Activated effector memory CD4-positive, alpha-beta T cell treated with anti-CD3 and anti-CD28 coated beads, Interleukin-2, amount 50 U/mL, for 16 hours (primary cell): ENCODE measurements at regions not wholly inside any gene's neighbourhood (a gene's known extent, or its start where the extent isn't known, plus 50 kb on each side); places are given as distances from the start of the nearest gene placed in this dataset.

ENCODE experiments used
- DNase-seq: peaks from one replicate; pipeline ENCODE4 v3.0.0-alpha.2; 2020

- no peak for DNase-seq
These were observed 218.9 kb upstream of the CDKN3 start for GRCh38 chr14:54177641-54178621.

- no peak for DNase-seq
These were observed 214.3 kb upstream of the CDKN3 start for GRCh38 chr14:54182419-54183045.

- DNase-seq, result no peak
These were observed 209.7 kb upstream of the CDKN3 start for GRCh38 chr14:54186821-54187763.

GRCh38 chr14:54188064-54188666 is 208.6 kb upstream of the CDKN3 start:
- no peak for DNase-seq

- no peak for DNase-seq
These were observed 207.5 kb upstream of the CDKN3 start for GRCh38 chr14:54189333-54189732.

DNA sequence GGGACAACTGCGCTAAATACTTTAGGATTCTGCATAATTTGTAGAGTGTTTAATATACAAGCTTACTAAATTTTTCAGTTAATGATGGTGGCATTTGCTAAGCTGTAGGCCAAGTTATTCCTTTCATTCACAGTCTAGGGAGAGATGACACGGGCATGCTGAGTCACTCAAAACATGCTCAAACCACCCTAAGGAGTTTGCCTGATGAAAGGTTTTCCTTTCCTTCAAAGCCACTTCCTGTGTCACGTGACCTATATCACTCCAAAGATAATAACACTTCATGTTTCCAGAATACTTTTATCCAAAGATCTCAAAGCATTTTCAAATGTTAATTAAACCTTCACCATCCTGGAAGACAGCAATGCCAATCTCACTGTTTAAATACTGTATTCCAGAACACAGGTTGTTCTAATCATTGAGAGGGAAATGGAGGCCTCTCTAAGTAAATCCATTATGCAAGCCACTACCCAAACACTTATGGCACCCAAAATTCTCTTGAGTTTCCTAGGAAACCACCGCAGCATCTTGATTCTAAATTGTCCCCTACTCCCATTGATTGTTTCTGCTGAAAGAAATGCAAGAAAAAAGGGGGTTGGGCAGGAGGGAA is 207.0 kb upstream of the CDKN3 start:
- no peak for DNase-seq

DNA sequence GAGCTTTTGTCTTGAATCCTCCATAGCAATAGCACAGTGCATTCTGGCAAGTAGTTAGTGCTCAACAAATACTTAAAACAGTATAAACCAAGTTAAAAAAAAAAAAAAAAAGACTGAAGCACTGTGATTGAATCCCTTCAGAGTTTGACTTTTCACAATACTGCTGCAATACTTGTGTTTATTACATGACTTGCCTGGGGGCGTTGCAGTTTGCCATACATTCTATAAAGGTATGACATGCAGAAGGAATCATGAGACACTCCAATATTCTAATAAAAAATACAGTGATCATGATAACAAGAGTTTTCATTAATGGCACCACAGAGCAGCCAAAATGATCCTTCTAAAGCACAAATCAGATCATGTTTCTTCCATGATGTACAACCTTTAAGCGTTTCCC is 205.0 kb upstream of the CDKN3 start:
- DNase-seq, result no peak

DNA sequence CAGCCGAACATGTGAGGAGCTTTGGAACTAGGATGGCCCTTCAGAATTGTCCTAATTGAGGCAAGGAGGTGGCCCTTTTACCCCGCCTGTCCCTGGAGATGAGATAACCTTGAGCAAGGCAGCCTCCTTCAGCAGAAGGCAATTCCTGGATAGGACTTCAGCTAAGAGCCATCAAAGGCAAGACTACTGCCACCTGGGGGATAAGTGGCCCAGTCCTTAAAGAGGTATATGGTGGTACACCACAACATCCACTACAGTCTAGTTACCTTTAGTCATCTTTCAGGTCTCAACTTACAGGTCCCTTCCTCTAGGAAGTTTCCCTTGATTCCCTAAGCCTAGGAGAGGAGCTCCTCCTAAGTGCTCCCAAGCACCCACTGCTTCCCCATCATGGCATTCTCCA is 204.2 kb upstream of the CDKN3 start:
- DNase-seq, result no peak

DNA sequence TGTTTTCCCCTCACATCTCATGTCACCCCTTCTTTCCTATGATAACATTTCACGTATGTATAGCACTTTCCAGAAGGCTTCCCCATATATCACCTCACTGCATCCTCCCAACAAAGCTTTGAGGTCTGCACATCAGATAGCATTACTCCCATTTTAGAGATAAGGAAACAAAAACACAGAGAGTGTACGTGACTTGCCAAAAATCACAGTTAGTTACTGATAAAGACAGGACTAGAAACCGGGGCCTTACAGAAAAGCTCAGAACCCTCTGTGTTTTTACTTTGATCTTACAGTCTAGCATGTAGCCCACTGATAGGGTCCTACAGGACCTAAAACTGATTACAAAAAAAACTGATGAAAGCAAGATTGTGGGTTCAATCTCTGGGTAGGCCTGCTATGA is 202.9 kb upstream of the CDKN3 start:
- DNase-seq, result no peak

DNA sequence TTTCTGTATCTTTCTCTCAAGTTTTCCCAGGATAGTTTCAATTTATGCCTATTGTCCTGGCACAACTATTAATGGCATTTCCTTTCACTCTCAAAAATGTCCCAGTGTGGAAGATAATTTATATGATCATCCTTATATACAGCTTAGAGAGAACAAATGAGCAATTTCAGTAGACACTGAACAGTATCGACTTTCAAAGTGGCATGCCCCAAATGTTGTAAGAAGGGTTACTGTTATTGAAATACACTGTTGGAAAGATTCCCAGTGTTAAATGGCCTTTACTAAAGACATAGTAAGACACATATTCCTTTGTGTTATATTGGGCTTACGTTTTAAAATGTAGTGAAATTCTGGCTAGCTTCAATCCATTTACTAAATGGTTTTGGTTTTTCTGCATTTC is 202.3 kb upstream of the CDKN3 start:
- DNase-seq, result no peak

DNA sequence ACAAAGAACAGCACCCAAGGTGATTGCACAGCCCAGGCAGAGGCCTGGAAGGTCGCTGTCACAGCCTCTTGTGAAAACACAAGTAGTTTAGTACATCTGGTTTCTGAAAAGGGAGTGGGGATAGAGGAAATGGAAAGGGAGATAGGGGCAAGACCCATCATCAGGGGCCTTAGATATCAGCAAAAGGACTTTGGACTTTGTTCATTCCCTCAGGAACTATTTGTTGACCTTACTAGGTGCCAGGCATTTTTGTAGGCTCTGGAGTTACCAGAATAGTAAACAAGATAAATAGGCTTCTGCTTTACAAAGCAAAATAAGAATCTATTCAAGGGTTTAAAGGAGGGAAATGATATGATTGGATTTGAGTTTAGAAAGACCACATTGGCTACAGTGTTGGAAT is 199.4 kb upstream of the CDKN3 start:
- no peak for DNase-seq

- no peak for DNase-seq
These were observed 196.1 kb upstream of the CDKN3 start for GRCh38 chr14:54200726-54201125.

DNA sequence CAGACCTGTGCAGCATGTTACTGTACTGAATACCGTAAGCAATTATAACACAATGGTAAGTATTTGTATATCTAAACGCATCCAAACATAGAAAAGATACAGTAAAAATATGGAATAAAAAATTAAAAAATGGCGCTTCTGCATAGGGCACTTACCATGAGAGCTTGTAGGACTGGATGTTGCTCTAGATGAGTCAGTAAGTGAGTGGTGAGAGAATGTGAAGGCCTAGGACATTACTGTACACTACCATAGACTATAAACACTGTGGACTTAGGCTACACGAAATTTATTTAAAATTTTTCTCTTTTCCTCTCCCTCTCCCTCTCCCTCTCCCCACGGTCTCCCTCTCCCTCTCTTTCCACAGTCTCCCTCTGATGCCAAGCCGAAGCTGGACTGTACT is 194.5 kb upstream of the CDKN3 start:
- DNase-seq, result no peak

- DNase-seq, result no peak
These were observed 190.3 kb upstream of the CDKN3 start for GRCh38 chr14:54206516-54206915.

GRCh38 chr14:54207075-54207474 is 189.7 kb upstream of the CDKN3 start:
- DNase-seq, result no peak

GRCh38 chr14:54207476-54208462 is 189.0 kb upstream of the CDKN3 start:
- no peak for DNase-seq

DNA sequence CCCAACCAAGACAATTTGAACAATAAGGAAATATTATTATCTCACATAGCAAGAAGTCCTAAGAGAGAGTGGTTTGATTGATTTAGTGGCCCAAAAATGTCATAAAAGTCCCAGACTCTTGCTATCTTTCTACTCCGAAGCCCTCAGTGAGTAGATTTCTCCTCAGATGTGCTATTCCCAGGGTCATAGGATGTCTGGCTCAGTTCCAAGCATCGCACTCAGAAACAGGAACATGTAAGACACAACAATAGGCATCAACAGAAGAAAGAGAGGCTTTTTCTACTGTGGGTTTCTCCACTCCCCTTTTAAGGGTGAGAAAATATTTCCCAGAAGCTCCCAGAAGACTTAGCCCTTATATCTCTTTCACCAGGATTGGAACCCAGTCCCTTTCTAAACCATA is 188.1 kb upstream of the CDKN3 start:
- DNase-seq, result no peak

DNA sequence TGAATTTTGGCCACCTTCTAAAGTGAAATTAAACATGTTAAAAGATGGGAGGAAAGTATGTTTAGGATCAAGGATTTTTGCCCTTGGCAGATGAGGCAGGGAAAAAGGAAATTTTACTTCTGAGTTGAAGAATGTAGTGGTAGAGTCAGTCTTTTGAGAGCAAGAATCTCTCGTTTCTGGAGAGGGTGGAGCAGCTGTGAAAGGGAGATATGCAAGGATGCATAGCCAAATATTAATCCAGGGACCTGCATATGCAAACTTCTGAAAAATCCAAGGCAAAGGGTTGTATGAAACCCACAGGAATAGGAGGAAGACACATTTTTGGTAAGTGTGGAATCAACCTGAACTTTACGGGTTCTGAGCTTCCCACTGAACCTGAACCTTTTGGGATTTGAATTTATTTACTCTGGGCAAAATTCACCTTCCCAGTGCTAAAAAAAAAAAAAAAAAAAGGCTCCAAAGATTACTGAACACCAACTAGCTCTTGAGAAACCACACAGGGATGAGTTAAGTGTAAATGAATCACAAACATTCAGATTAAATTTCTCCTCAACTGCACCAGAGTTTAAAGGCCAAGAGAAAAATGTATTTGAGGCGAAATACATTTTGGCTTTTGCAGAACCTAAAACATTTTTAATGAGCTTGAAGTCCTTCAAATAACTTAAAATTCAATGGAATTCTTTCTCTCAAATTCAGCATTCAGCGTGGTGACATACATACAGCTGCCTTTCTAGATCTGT is 187.1 kb upstream of the CDKN3 start:
- DNase-seq, result no peak

DNA sequence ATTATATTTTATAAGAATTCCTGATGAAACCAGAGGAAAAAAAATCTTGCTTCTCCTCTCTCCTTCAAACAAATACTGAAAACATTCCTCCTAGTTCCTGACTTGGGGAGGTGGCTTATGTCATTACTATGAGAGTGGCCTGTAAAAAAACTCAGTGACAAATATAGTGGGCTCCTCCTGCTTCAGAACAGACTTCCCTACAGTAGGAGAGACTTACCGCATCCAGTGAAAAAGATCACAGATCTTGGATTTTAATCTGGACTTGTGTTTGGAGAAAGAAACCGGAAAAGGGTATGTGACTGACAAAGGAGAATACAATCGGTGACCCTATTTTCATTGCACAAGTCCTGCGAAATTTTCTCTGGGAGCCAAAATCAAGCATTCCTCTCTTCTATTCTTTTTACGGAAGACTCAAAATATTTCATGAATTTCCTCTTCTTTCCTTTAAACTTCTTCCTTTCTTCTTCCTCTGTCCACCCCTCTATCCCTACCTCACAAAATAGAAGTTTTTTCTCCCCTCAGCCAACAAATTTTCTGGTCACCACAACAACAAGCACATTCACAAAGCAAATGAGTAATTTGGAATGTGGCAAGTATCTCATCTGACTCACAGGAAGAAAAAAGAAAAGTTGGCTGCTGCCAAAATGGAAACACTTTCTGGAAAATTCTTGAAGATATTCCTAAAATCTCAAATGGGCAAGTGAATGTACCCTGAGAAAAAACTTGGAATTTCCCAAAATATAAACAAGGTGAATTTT is 185.1 kb upstream of the CDKN3 start:
- no peak for DNase-seq

DNA sequence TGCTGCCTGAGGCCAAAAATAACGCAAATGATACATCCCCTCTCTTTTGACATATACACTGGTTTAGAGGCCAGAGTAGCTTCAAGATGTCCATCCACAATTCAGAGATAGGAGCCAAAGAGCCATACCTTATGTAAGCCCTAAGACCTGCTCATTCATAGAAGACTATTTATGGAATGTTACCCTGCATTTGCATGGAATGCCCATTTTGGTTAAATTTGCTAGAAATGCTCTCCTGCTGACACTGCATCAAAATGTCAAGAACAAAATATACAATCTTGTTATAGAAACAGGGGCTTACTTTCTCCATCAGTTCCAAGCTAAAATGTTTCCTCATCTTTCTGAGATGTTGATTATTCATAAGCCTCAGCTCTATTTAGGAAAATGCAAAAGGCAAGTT is 183.3 kb upstream of the CDKN3 start:
- DNase-seq, result no peak
